Mesenchymal stem cell (in vitro differentiated cells and primary cell): ENCODE measurements at regions not wholly inside any gene's neighbourhood (a gene's known extent, or its start where the extent isn't known, plus 50 kb on each side); places are given as distances from the start of the nearest gene placed in this dataset.

Experiments used
- DNase-seq: peaks from one replicate; pipeline ENCODE4 v3.0.0-alpha.2; 2013
- H2AFZ ChIP-seq: one replicate; pipeline ENCODE4 v1.6.1; 2013; ENCODE audit warnings: low read depth, mild to moderate bottlenecking, control low read depth, inconsistent platforms, low read length, moderate library complexity
- H2AK5ac ChIP-seq: 2 replicates; pipeline ENCODE4 v1.6.1; 2013; ENCODE audit warnings: low read length, moderate library complexity, mild to moderate bottlenecking, inconsistent platforms; ENCODE audit not compliant: severe bottlenecking
- H2BK120ac ChIP-seq: one replicate; pipeline ENCODE4 v1.6.1; 2013; ENCODE audit warnings: low read depth, mild to moderate bottlenecking, inconsistent platforms, low read length, moderate library complexity
- H2BK12ac ChIP-seq, 2 experiments: one replicate each; pipeline ENCODE4 v1.6.1; 2013; ENCODE audit warnings: inconsistent platforms in 2 of 2, low read length in 2 of 2, mild to moderate bottlenecking in 2 of 2, moderate library complexity in 2 of 2, control low read depth in 1 of 2
- H2BK15ac ChIP-seq: one replicate; pipeline ENCODE4 v1.6.1; 2013; ENCODE audit warnings: mild to moderate bottlenecking, low read depth, inconsistent platforms; ENCODE audit not compliant: poor library complexity, severe bottlenecking
- H2BK5ac ChIP-seq: 2 replicates; pipeline ENCODE4 v1.6.1; 2013; ENCODE audit warnings: low read depth, mild to moderate bottlenecking, low read length, control low read depth, inconsistent platforms; ENCODE audit not compliant: poor library complexity, severe bottlenecking
- H3K14ac ChIP-seq, 2 experiments: one replicate each; pipeline ENCODE4 v1.6.1; 2013; ENCODE audit warnings: inconsistent platforms in 2 of 2, low read length in 2 of 2, control low read depth in 1 of 2, mild to moderate bottlenecking in 1 of 2, moderate library complexity in 1 of 2
- H3K18ac ChIP-seq, 2 experiments: one replicate each; pipeline ENCODE4 v1.6.1; 2013; ENCODE audit warnings: inconsistent platforms in 2 of 2, low read length in 2 of 2, control low read depth in 1 of 2, low read depth in 1 of 2, mild to moderate bottlenecking in 1 of 2
- H3K23ac ChIP-seq, 2 experiments: one replicate each; pipeline ENCODE4 v1.6.1; 2013; ENCODE audit warnings: inconsistent platforms in 2 of 2, low read length in 2 of 2, mild to moderate bottlenecking in 2 of 2, moderate library complexity in 2 of 2, control low read depth in 1 of 2
- H3K27ac ChIP-seq: 2 replicates; pipeline ENCODE4 v1.5.1; 2013; ENCODE audit warnings: mild to moderate bottlenecking, moderate library complexity, low read length, control low read depth, inconsistent platforms; ENCODE audit not compliant: poor library complexity, severe bottlenecking
- H3K27me3 ChIP-seq, 2 experiments: 2 replicates each; pipeline versions ENCODE4 v1.6.1 to v1.7.0; 2013; ENCODE audit warnings: low read length in 2 of 2, mild to moderate bottlenecking in 2 of 2, moderate library complexity in 2 of 2, control low read depth in 1 of 2, inconsistent platforms in 1 of 2; ENCODE audit not compliant: control insufficient read depth in 1 of 2, insufficient read depth in 1 of 2
- H3K36me3 ChIP-seq, 2 experiments: 2 replicates each; pipeline versions ENCODE4 v1.6.1 to v1.7.0; 2013; ENCODE audit warnings: low read length in 2 of 2, control low read depth in 1 of 2, inconsistent platforms in 1 of 2, low read depth in 1 of 2, mild to moderate bottlenecking in 1 of 2; ENCODE audit not compliant: insufficient read depth in 2 of 2, control insufficient read depth in 1 of 2
- H3K4ac ChIP-seq, 2 experiments: one replicate each; pipeline ENCODE4 v1.6.1; 2013; ENCODE audit warnings: inconsistent platforms in 2 of 2, low read length in 2 of 2, mild to moderate bottlenecking in 2 of 2, moderate library complexity in 2 of 2, control low read depth in 1 of 2, low read depth in 1 of 2
- H3K4me1 ChIP-seq: 2 replicates; pipeline ENCODE4 v1.6.1; 2013; ENCODE audit warnings: low read depth, low read length, control low read depth; ENCODE audit not compliant: control insufficient read depth, insufficient read depth
- H3K4me2 ChIP-seq: 2 replicates; pipeline ENCODE4 v1.6.1; 2013; ENCODE audit warnings: low read length, mild to moderate bottlenecking, inconsistent platforms; ENCODE audit not compliant: poor library complexity, severe bottlenecking
- H3K4me3 ChIP-seq, 2 experiments: 2 replicates each; pipeline versions ENCODE4 v1.5.1 to v1.7.0; 2013; ENCODE audit warnings: low read length in 2 of 2, mild to moderate bottlenecking in 2 of 2, control low read depth in 1 of 2, low read depth in 1 of 2; ENCODE audit not compliant: insufficient read depth in 1 of 2
- H3K79me1 ChIP-seq: replicated peaks from 2 replicates; pipeline ENCODE4 v1.6.1; 2013; ENCODE audit warnings: mild to moderate bottlenecking, control low read depth, low read length, inconsistent platforms; ENCODE audit not compliant: poor library complexity, severe bottlenecking
- H3K9ac ChIP-seq: 2 replicates; pipeline ENCODE4 v1.7.0; 2013; ENCODE audit warnings: mild to moderate bottlenecking, low read length, moderate library complexity
- H3K9me3 ChIP-seq: 2 replicates; pipeline ENCODE4 v1.7.0; 2013; ENCODE audit warnings: mild to moderate bottlenecking, low read length; ENCODE audit not compliant: control insufficient read depth
- H4K8ac ChIP-seq: one replicate; pipeline ENCODE4 v1.6.1; 2013; ENCODE audit warnings: inconsistent platforms, mild to moderate bottlenecking, low read length, moderate library complexity
- H4K91ac ChIP-seq: one replicate; pipeline ENCODE4 v1.6.1; 2013; ENCODE audit warnings: mild to moderate bottlenecking, low read length, inconsistent platforms
- WGBS: methylation state at CpG from one replicate; pipeline ENCODE4 v1.1.7; 2013; ENCODE audit warnings: mixed read lengths; 5-methylcytosine and 5-hydroxymethylcytosine counted together

- Histone ChIP-seq H3K36me3 (no peaks in the 10 kb centered on the region), H3K23ac (no peak overlapping the region), H2BK5ac (no peak overlapping the region), H2BK12ac (no peak overlapping the region), H3K4me3 (no peak overlapping the region), H3K4ac (no peak overlapping the region), H3K9ac (no peak overlapping the region), H3K27ac (no peak overlapping the region), H2BK120ac (no peak overlapping the region), H3K4me2 (no peak overlapping the region), H2AK5ac (no peak overlapping the region), H2AFZ (no peak overlapping the region), H4K91ac (no peak overlapping the region), H3K4me1 (no peaks in the 10 kb centered on the region), H3K18ac (no peak overlapping the region), H3K9me3 (no peaks in the 10 kb centered on the region), H2BK15ac (no peak overlapping the region), H4K8ac (no peak overlapping the region), H3K27me3 (peaks cover 40 to 59% of the 10 kb centered on the region in 2 experiments), H3K79me1 (no peaks in the 10 kb centered on the region), H3K14ac (no peak overlapping the region)
- no peak for DNase-seq
- WGBS, result 80% methylated on average over 1 of the region's 2 CpGs
These were observed 123.6 kb downstream of the FOXA2 start for GRCh38 chr20:22460803-22461202.

GRCh38 chr20:22460231-22460630 lies 124.1 kb downstream of the FOXA2 start:
- Histone ChIP-seq H3K18ac (no peak overlapping the region), H2BK12ac (no peak overlapping the region), H3K4ac (no peak overlapping the region), H4K8ac (no peak overlapping the region), H3K9ac (no peak overlapping the region), H3K23ac (no peak overlapping the region), H3K27ac (no peak overlapping the region), H3K4me3 (no peak overlapping the region), H3K36me3 (no peaks in the 10 kb centered on the region), H3K4me1 (no peaks in the 10 kb centered on the region), H3K9me3 (no peaks in the 10 kb centered on the region), H2AK5ac (no peak overlapping the region), H3K27me3 (peaks cover 37 to 59% of the 10 kb centered on the region in 2 experiments), H2BK120ac (no peak overlapping the region), H3K14ac (no peak overlapping the region), H2BK5ac (no peak overlapping the region), H2AFZ (no peak overlapping the region), H2BK15ac (no peak overlapping the region), H4K91ac (no peak overlapping the region), H3K79me1 (no peaks in the 10 kb centered on the region), H3K4me2 (no peak overlapping the region)
- WGBS, result 92% methylated on average over 1 of the region's 1 CpG
- DNase-seq, result no peak

GRCh38 chr20:22459754-22460153 lies 124.6 kb downstream of the FOXA2 start:
- Histone ChIP-seq H3K79me1 (no peaks in the 10 kb centered on the region), H2BK120ac (no peak overlapping the region), H3K4me1 (no peaks in the 10 kb centered on the region), H3K14ac (no peak overlapping the region), H3K36me3 (no peaks in the 10 kb centered on the region), H3K23ac (no peak overlapping the region), H3K27me3 (peaks cover 33 to 59% of the 10 kb centered on the region in 2 experiments), H2BK5ac (no peak overlapping the region), H3K4ac (no peak overlapping the region), H3K18ac (no peak overlapping the region), H3K27ac (no peak overlapping the region), H3K9ac (no peak overlapping the region), H4K91ac (no peak overlapping the region), H2AFZ (no peak overlapping the region), H2AK5ac (no peak overlapping the region), H2BK12ac (no peak overlapping the region), H3K9me3 (no peaks in the 10 kb centered on the region), H2BK15ac (no peak overlapping the region), H3K4me2 (no peak overlapping the region), H3K4me3 (no peak overlapping the region), H4K8ac (no peak overlapping the region)
- no peak for DNase-seq

- Histone ChIP-seq H3K27me3 (peaks cover 15 to 40% of the 10 kb centered on the region in 2 experiments), H3K4me3 (no peak overlapping the region), H3K4ac (no peak overlapping the region), H2BK12ac (no peak overlapping the region), H2BK5ac (no peak overlapping the region), H2AFZ (no peak overlapping the region), H3K79me1 (no peaks in the 10 kb centered on the region), H3K14ac (no peak overlapping the region), H2BK120ac (no peak overlapping the region), H3K27ac (no peak overlapping the region), H3K4me1 (no peaks in the 10 kb centered on the region), H4K91ac (no peak overlapping the region), H3K18ac (no peak overlapping the region), H3K9me3 (no peaks in the 10 kb centered on the region), H2BK15ac (no peak overlapping the region), H3K23ac (no peak overlapping the region), H3K9ac (no peak overlapping the region), H2AK5ac (no peak overlapping the region), H3K4me2 (no peak overlapping the region), H4K8ac (no peak overlapping the region), H3K36me3 (no peaks in the 10 kb centered on the region)
- no peak for DNase-seq
- WGBS, result 0% methylated on average over 1 of the region's 3 CpGs
These were observed 128.3 kb downstream of the FOXA2 start for GRCh38 chr20:22456109-22456508.
